OCI-M2 (cell line): ENCODE measurements at regions not wholly inside any gene's neighbourhood (a gene's known extent, or its start where the extent isn't known, plus 50 kb on each side); places are given as distances from the start of the nearest gene placed in this dataset.

Experiments used
- DNase-seq: peaks from one replicate; lab custom pipeline; 2025; ENCODE audit not compliant: unreplicated experiment; lab: John Stamatoyannopoulos, UW

DNA sequence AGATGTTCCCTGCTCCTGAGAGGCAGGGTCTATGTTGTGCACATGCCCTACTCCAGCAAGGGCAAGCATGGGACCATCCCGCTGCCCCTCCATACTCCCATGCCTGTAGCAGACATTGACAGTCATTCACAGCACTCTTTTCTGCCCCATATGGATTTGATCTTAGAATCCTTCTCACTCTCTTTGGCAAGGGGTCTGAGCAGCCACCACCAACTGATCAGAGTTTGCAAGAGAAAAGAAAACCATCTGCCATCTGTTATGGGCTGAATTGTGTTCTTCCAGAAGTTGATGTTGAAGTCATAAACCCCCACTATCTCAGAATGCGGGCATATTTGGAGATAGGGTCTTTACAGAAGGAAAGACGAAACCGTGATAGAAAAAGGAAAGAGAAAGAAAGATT lies 315.1 kb upstream of the CLINT1 start:
- DNase-seq, result no peak

DNA sequence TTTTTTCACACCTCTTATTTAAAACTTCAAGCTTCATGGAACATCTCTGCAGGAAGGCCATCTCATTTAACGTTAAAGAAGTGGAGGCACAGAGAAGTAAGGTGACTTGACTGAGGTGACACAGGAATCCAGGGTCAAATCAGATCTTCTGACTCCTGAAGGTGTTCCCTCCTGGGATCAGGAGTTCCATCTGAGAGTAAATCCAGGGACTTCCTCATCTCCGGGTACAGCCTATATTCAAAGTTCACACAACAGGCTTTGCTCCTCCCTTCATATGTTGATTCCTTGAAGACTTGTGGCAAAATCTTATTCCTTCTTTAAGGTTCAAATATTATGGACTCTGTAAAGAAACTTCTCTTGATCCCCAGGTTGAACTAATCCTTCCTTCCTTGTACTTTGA lies 313.1 kb upstream of the CLINT1 start:
- no peak for DNase-seq

- DNase-seq, result no peak
These were observed 311.6 kb upstream of the CLINT1 start for GRCh38 chr5:158170534-158170933.

DNA sequence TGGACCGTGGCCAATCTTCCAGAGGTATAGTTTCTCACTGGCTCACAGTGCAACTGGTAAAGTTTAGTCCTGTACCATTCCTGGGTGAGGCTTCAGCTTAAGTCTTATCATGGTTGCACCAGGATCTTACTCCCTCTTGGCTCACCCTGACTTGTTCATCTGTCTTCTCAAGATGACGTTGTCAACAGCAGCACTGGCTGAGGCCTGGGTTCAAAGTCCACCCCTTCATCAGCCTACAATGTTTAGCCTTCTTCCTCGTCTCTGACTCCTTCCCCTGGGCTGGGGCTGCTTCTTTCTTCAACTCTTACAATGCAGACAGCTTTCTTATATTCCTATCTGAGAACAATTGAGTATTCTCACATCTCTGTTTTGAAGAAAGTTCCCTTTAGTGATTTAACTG lies 311.1 kb upstream of the CLINT1 start:
- no peak for DNase-seq

DNA sequence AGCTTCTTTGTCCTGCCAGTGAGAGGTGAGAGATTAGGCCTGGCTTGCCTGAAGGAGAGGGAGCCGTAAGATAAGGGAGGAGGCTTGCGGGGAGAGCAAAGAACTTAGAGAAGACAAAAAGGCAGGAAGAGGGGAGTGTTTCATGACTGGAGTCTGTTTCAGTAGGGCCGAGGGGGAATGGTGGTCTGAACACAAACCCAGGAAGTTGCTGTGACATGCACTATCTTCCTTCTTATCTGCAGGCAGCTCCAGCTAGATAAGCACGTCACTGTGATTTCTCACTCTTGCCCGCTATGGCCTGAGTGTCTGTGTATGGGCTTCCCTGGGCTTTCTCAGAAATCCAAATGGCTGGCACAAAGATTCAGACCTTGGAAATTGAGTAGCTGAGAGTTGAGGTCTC lies 307.5 kb upstream of the CLINT1 start:
- DNase-seq, result no peak

- DNase-seq, result no peak
These were observed 306.7 kb upstream of the CLINT1 start for GRCh38 chr5:158165647-158166046.

DNA sequence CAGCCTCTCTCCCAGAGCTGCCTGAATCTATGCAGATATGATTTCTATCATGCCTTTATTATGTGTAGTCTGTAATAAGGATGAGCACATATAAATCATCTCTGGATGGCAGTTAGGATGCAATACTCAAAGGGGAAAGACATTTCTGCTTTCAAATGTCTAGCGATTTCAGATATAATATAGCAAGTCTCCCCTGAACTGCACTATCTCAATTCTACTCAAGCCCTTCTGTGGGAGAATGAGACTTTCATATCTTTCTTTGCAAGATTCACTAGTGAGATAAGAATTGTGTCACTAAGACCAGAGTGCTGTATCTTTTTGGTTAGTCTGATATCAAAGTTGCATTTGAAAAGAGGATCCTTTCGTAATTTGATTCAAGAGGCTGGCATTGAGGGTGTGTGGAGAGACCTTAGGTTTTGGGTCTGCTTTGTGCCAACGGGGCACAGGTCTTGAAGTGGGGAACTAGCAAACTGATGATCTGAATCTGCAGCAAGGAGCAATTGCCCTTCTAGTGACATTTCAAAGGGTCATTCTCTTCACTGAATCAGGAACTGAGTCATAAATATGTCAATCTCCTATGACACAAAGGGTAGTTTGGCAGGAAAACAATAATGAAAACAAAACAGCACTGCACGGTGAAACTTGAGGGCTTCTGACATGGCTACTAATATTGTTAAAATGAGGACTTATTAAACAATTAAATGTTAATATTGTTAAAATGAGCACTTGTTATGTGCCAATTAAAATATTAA lies 305.5 kb upstream of the CLINT1 start:
- DNase-seq, result no peak

DNA sequence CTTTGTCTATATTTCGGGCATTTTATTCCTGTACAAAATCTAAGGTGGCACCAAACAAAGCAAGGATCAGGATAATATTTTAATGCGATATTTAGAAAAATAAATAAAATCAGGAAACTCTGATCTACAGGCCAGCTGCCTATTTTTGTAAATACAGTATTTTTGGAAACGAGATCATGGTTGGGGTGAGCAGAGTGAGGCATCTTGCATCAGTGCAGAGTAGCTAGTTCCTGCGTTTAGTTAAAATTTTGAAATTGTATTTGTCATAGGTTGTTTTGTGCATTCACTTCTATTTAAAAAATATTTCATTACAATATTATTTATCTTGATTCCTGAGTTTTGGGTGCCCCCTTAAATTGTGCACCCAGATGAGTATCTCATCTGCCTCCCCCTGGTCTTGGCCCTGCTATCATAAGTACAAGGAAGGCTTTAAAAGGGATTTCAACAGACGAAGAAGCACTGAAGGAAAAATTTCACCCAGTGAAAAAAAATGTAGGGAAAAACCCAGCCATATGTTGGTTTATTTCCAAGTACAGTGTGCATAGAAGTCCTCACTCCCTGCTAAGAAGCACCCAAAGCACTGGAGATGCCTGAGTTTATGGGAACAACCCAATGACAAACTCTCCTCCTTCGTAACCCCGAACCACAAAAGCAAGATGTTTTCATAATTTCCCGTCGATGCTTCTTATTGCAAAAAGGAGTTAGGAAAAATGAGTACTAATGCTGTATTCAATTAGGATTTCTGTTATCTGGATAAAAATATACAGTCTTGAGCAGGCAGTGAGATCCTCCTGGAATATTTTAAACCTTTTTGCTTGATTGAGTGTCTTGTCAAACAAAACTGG lies 304.7 kb upstream of the CLINT1 start:
- DNase-seq, result no peak

DNA sequence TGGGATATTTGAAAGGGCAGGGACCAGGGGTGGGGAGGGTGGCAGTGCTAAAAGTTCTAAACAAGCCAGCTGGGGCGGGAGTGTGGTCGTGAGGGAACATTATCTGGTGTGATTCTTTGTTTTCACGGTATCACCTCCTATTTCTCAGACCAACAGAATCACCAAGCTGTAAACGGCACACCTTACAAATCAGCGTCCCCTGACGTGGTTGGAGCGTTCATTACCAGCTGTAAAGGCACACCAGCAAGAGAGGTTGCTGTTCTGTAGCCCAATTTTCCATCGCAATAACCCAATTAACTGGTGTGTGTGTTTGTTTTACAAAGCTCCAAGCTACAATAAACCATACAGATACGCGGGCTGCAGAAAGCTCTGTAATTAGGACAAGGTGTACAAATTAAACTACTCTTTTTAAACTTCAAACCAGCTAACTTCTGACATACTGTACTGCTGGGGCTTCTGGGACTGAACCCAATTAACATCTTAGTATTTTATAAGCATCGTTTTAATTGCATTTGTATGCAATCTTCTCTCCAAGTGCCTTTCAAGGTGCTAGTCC lies 303.6 kb upstream of the CLINT1 start:
- DNase-seq, result no peak

DNA sequence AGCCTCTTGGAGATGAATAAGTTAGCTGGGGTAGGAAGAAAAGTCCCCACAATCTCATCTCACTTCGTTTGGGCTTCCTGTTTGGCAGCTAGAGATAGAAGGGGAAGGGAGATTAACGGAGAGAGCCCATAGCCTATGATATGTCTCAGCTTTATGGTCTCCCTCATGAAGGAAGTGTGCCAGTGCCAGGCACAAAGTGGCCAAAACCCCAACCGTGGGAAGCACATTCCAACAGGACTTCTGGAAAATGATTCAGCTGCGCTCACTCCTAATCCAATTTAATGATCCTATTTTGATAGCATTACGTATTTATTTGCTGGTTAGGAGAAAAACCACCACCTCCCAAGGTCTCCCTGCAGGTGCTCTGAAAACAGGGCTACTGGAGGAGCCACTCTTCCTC lies 303.1 kb upstream of the CLINT1 start:
- no peak for DNase-seq

- DNase-seq, result no peak
These were observed 300.7 kb upstream of the CLINT1 start for GRCh38 chr5:158159621-158160020.

GRCh38 chr5:158155811-158156505 lies 297.0 kb upstream of the CLINT1 start:
- no peak for DNase-seq

DNA sequence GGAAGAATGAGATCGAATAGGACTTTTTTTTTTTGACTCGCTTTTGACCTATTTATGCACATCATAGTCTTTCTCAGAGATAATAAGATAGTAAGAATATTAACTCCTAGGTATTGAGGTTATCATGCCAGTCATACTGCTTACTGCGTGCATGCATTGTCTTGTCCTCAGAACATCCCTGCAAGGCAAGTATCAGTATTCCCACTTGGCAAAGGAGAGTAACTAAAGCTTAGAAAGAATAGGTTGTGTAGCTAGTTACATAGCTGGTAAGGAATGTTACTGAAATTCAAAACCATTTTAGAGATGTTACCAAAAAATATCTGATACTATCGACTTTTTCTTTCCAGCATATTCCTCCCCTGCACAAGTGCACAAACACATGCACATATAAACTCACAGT lies 296.1 kb upstream of the CLINT1 start:
- no peak for DNase-seq

- DNase-seq, result no peak
These were observed 295.5 kb upstream of the CLINT1 start for GRCh38 chr5:158154226-158155005.

- no peak for DNase-seq
These were observed 294.6 kb upstream of the CLINT1 start for GRCh38 chr5:158153508-158153907.

- no peak for DNase-seq
These were observed 293.2 kb upstream of the CLINT1 start for GRCh38 chr5:158152136-158152535.

GRCh38 chr5:158147227-158147626 lies 288.3 kb upstream of the CLINT1 start:
- DNase-seq, result no peak

DNA sequence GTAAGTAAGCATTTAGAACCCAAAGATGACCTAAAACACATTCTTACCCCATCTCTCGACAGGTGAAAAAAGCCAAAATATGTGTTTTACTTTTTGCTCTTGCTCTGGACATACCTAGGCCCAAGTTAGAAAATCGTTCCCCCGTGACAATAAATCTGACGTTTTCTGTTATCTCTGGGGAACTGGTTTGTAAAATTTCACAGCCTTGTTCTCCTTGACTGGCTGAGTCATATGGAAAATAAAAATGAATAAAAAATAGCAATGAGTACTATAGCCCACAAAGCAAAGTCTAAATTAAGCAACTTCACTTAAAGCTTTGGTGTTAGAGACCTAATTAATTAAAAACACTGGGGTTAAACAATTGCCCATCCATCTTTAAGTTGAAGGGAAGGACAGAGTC lies 286.9 kb upstream of the CLINT1 start:
- no peak for DNase-seq

DNA sequence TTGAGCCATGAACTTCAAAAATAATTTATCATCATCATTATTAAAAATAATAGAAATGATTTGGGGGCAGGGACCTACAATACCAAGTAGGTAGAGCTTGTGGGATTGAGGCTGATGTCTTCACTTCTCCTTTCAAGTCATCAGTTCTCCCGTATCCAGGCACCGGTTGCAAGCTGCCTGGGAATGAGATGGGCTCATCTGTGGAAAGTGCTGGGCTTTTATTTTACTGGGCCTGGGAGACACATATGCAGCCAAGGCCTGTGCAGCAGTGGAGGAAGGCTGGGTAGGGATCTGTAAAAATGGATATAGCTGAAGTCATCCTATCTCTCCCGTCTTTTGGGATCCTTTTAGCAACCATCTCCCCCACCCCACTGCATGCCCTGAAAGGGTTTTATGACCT lies 284.1 kb upstream of the CLINT1 start:
- no peak for DNase-seq

- no peak for DNase-seq
These were observed 283.2 kb upstream of the CLINT1 start for GRCh38 chr5:158142156-158142555.
